HCT116 (cell line): ENCODE measurements at regions not wholly inside any gene's neighbourhood (a gene's known extent, or its start where the extent isn't known, plus 50 kb on each side); places are given as distances from the start of the nearest gene placed in this dataset.

Experiments
- ATAC-seq: fragments of 200-7000 bp; cut with Tn5 transposase; 2 replicates; pipeline ENCODE4 v1.9.1; 2020; ENCODE audit warnings: mild to moderate bottlenecking, moderate library complexity
- BruUV-seq: library from RNA; stranded (reverse); fragments of 400-500 nt; replicated peaks from 2 replicates; lab custom pipeline; 2021; lab: Mats Ljungman, UMichigan
- CTCF ChIA-PET: fragments of 300-600 bp; sonication (Branson Sonifier 250); formaldehyde crosslinking; loops from one replicate; lab custom pipeline; 2021; ENCODE audit warnings: antibody characterized with exemption; lab: Charles Lee
- POLR2A ChIA-PET: fragments of 300-600, 350-600 bp; sonication (Branson Sonifier 250); formaldehyde crosslinking; loops from one replicate; lab custom pipeline; 2021; ENCODE audit warnings: antibody characterized with exemption; lab: Charles Lee
- RAD21 ChIA-PET, 2 experiments: fragments of 300-600 bp; sonication (Branson Sonifier 250); formaldehyde crosslinking; loops; one replicate each; lab custom pipeline; 2023; ENCODE audit warnings: low total read pairs in 2 of 2; ENCODE audit not compliant: uncharacterized antibody in 2 of 2, unreplicated experiment in 2 of 2, low non-redundant PET in 1 of 2; lab: Charles Lee
- DNase-seq: peaks from one replicate; pipeline ENCODE4 v3.0.0-alpha.2; 2010; ENCODE audit warnings: low read depth, low spot score
- H2AFZ ChIP-seq: fragments of 200-600 bp; shearing (Covaris generic), sonication (generic); 2 replicates; pipeline ENCODE4 v1.6.1; 2017; ENCODE audit warnings: low read depth, mixed run types, mixed read lengths, antibody characterized with exemption, low read length; ENCODE audit not compliant: poor library complexity, severe bottlenecking
- H3K27ac ChIP-seq: 2 replicates; pipeline ENCODE4 v1.5.1; 2012; ENCODE audit warnings: low read depth, low read length
- H3K27me3 ChIP-seq: fragments of 200-600 bp; sonication (generic); 2 replicates; pipeline ENCODE4 v1.6.1; 2016; ENCODE audit warnings: mixed run types, low read length, mixed read lengths; ENCODE audit not compliant: insufficient read depth
- H3K36me3 ChIP-seq, 2 experiments: fragments of 200-500 bp in 1 of 2; fragments of 200-600 bp in 1 of 2; sonication (Bioruptor generic) in 1 of 2; sonication (generic) in 1 of 2; 2 replicates each; pipeline versions ENCODE4 v1.5.1 to v1.6.1; 2014 to 2016; ENCODE audit warnings: low read length in 2 of 2, inconsistent platforms in 1 of 2, mixed read lengths in 1 of 2, mixed run types in 1 of 2; ENCODE audit not compliant: insufficient read depth in 2 of 2, control insufficient read depth in 1 of 2
- H3K4me1 ChIP-seq, 2 experiments: fragments of 200-600 bp in 1 of 2; sonication (generic) in 1 of 2; 2 replicates each; pipeline versions ENCODE4 v1.5.1 to v1.6.1; 2012 to 2017; ENCODE audit warnings: low read length in 2 of 2, inconsistent platforms in 1 of 2, mild to moderate bottlenecking in 1 of 2, mixed read lengths in 1 of 2, mixed run types in 1 of 2, moderate library complexity in 1 of 2; ENCODE audit not compliant: insufficient read depth in 2 of 2, control insufficient read depth in 1 of 2
- H3K4me2 ChIP-seq: fragments of 200-600 bp; sonication (generic); 2 replicates; pipeline ENCODE4 v1.6.1; 2017; ENCODE audit warnings: mixed run types, low read length, mixed read lengths
- H3K4me3 ChIP-seq, 2 experiments: fragments of 200-600 bp in 1 of 2; sonication (generic) in 1 of 2; replicated peaks in 1 of 2; 2 replicates each; pipeline ENCODE4 v1.5.1; 2011 to 2016; ENCODE audit warnings: low read length in 2 of 2, control low read depth in 1 of 2, low read depth in 1 of 2, mild to moderate bottlenecking in 1 of 2, mixed read lengths in 1 of 2, mixed run types in 1 of 2
- H3K79me2 ChIP-seq: fragments of 200-600 bp; sonication (generic); 2 replicates; pipeline ENCODE4 v1.6.1; 2017; ENCODE audit warnings: mild to moderate bottlenecking, mixed run types, low read length, moderate library complexity, mixed read lengths; ENCODE audit not compliant: insufficient read depth
- H3K9ac ChIP-seq: fragments of 200-600 bp; sonication (generic); 2 replicates; pipeline ENCODE4 v1.6.1; 2016; ENCODE audit warnings: low read length, mixed read lengths
- H3K9me2 ChIP-seq: fragments of 200-600 bp; sonication (generic), shearing (Covaris generic); 2 replicates; pipeline ENCODE4 v1.6.1; 2017; ENCODE audit warnings: mixed run types, mild to moderate bottlenecking, moderate library complexity; ENCODE audit not compliant: insufficient read depth
- H3K9me3 ChIP-seq, 2 experiments: fragments of 200-500 bp in 1 of 2; fragments of 200-600 bp in 1 of 2; sonication (Bioruptor generic) in 1 of 2; sonication (generic) in 1 of 2; 2 replicates each; pipeline ENCODE4 v1.6.1; 2014 to 2017; ENCODE audit warnings: low read length in 2 of 2, mixed read lengths in 2 of 2, inconsistent platforms in 1 of 2, low read depth in 1 of 2, mild to moderate bottlenecking in 1 of 2, mixed run types in 1 of 2, moderate library complexity in 1 of 2; ENCODE audit not compliant: control insufficient read depth in 1 of 2, insufficient read depth in 1 of 2
- H4K20me1 ChIP-seq: fragments of 200-600 bp; sonication (generic), shearing (Covaris generic); 2 replicates; pipeline ENCODE4 v1.6.1; 2017; ENCODE audit warnings: mixed run types, mild to moderate bottlenecking, moderate library complexity; ENCODE audit not compliant: insufficient read depth
- CBX3 ChIP-seq: IDR thresholded peaks from 2 replicates; pipeline ENCODE4 v1.6.1; 2012; ENCODE audit warnings: low read depth
- CEBPB ChIP-seq: IDR thresholded peaks from 2 replicates; pipeline ENCODE4 v1.6.1; 2012; ENCODE audit warnings: low read depth
- EZH2 ChIP-seq: fragments of 200-600 bp; sonication (generic); IDR thresholded peaks from 2 replicates; pipeline ENCODE4 v1.6.1; 2017; ENCODE audit warnings: antibody characterized with exemption, mixed run types
- FOSL1 ChIP-seq: IDR thresholded peaks from 2 replicates; pipeline ENCODE4 v1.6.1; 2012; ENCODE audit warnings: low read depth
- POLR2A ChIP-seq: IDR thresholded peaks from 2 replicates; pipeline ENCODE4 v1.7.0; 2011; ENCODE audit warnings: borderline replicate concordance; ENCODE audit not compliant: insufficient read depth, insufficient read length; ENCODE audit errors: extremely low read depth
- SP1 ChIP-seq: IDR thresholded peaks from 2 replicates; pipeline ENCODE4 v1.6.1; 2012; ENCODE audit warnings: low read depth
- SRF ChIP-seq: IDR thresholded peaks from 2 replicates; pipeline ENCODE4 v1.6.1; 2012; ENCODE audit warnings: low read depth
- TCF7L2 ChIP-seq: IDR thresholded peaks from 2 replicates; pipeline ENCODE4 v1.7.0; 2011; ENCODE audit warnings: borderline replicate concordance, inconsistent platforms; ENCODE audit not compliant: insufficient read depth, insufficient read length; ENCODE audit errors: extremely low read depth
- intact Hi-C: fragments of 100-400 bp; cut with micrococcal nuclease; formaldehyde crosslinking; loops from 2 replicates; pipeline ENCODE4 v1.10.0; 2022
- TF ChIP-seq, protein P1 (sequence below), 3 experiments: fragments of 200-600 bp in 1 of 3; sonication (generic) in 1 of 3; IDR thresholded peaks in 2 of 3; conservative IDR thresholded peaks in 1 of 3; 2 replicates each; pipeline ENCODE4 v1.5.1; 2012 to 2017; ENCODE audit warnings: low read depth in 2 of 3, low read length in 2 of 3, antibody characterized with exemption in 1 of 3, borderline replicate concordance in 1 of 3, control low read depth in 1 of 3, mild to moderate bottlenecking in 1 of 3, mixed read lengths in 1 of 3, mixed run types in 1 of 3, moderate library complexity in 1 of 3; ENCODE audit not compliant: insufficient read depth in 1 of 3
- TF ChIP-seq, protein P2 (sequence below): IDR thresholded peaks from 2 replicates; pipeline ENCODE4 v1.6.1; 2012
- TF ChIP-seq, protein P3 (sequence below): IDR thresholded peaks from 2 replicates; pipeline ENCODE4 v1.6.1; 2011; ENCODE audit warnings: mild to moderate bottlenecking, low read length, moderate library complexity; ENCODE audit not compliant: insufficient replicate concordance; ENCODE audit errors: extremely low read depth

DNA sequence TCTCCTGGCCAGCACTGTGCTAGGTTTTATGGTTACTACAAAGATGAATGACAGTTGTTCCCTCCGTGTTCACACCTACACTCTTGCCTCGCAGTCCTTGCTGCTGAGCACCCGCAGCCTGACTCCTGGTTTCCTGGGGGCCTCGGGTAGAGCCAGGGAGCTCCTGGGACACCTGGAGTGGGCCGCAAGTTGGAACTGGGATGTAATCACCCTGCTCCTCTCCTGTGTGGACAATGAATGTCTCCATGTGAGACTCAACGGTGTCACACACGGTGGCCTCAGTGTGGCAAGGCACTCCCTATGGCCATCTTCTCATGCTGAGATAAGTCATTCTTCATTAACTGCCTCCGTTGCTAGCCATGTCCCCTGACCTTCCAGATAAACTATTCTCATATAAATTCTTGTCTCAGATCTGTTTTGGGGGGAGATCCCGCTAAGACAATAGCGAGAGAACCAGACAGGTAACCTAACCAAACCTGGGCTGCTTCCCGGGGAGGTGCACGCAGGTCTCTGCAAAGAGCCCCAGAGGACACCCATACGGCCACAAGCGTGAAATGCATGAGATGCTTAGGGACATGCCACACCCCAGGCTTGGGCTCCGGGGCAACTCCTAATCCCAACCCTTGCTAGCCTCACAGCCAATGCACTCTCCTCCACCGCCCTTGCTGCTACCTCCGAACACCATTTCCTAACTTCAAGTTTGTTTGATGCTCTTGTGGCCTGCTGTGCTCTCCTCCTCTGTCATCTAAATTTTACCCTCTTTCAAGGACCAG lies 87.2 kb upstream of the IRS2 start:
- POLR2A ChIA-PET, result no interaction called here
- Histone ChIP-seq H3K4me1 (peaks cover 0 to 8% of the 10 kb centered on the region in 2 experiments; a peak in 1 of 4 replicates), H3K27me3 (no peaks in the 10 kb centered on the region), H3K79me2 (no peaks in the 10 kb centered on the region), H3K9me2 (no peaks in the 10 kb centered on the region), H3K36me3 (no peaks in the 10 kb centered on the region), H3K9me3 (no peaks in the 10 kb centered on the region), H3K4me2 (no peak overlapping the region), H3K4me3 (no peak overlapping the region), H3K9ac (no peak overlapping the region), H3K27ac (no peak overlapping the region), H2AFZ (no peak overlapping the region), H4K20me1 (no peaks in the 10 kb centered on the region)
- TF ChIP-seq POLR2A, result no peak
- TF ChIP-seq SRF, result no peak
- TF ChIP-seq, protein P1, sequence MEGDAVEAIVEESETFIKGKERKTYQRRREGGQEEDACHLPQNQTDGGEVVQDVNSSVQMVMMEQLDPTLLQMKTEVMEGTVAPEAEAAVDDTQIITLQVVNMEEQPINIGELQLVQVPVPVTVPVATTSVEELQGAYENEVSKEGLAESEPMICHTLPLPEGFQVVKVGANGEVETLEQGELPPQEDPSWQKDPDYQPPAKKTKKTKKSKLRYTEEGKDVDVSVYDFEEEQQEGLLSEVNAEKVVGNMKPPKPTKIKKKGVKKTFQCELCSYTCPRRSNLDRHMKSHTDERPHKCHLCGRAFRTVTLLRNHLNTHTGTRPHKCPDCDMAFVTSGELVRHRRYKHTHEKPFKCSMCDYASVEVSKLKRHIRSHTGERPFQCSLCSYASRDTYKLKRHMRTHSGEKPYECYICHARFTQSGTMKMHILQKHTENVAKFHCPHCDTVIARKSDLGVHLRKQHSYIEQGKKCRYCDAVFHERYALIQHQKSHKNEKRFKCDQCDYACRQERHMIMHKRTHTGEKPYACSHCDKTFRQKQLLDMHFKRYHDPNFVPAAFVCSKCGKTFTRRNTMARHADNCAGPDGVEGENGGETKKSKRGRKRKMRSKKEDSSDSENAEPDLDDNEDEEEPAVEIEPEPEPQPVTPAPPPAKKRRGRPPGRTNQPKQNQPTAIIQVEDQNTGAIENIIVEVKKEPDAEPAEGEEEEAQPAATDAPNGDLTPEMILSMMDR (IDR thresholded peaks at IDR 0.05 in 2 of 3, conservative IDR thresholded peaks at IDR 0.05 in 1 of 3; ENCODE audit: borderline replicate concordance in 1 of 3, insufficient read depth in 1 of 3, low read depth in 2 of 3, low read length in 2 of 3), result no peak
- intact Hi-C loops, result no loop called here
- CTCF ChIA-PET, result no interaction called here
- RAD21 ChIA-PET, result no interaction called here
- no peak for ATAC-seq
- no peak for DNase-seq
- no TSS peak for BruUV-seq

DNA sequence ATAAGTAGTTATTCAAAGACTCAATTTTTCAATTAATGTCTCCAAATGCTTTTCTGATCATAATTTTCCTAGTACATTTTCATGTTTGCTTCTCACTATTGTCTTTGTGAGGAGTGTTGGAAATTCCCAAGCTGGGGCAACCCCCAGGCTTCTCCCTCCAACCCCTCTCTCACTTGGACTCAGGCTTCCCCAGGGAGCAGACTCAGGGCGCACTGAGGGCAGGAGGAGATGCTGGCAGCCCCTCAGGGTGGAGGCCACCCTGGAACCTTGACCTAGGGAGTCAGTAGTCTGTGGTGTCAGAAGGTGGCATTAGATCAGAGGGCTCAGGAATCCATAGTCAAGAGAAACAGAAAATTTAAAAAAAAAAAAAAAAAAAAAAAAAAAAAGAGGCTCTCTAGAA lies 86.5 kb upstream of the IRS2 start:
- POLR2A ChIA-PET, result no interaction called here
- RAD21 ChIA-PET, result no interaction called here
- intact Hi-C loops, result no loop called here
- Histone ChIP-seq H3K9me2 (no peaks in the 10 kb centered on the region), H4K20me1 (no peaks in the 10 kb centered on the region), H3K4me1 (peaks cover 0 to 8% of the 10 kb centered on the region in 2 experiments; a peak in 1 of 4 replicates), H3K4me2 (no peak overlapping the region), H3K9me3 (no peaks in the 10 kb centered on the region), H3K9ac (no peak overlapping the region), H3K27me3 (no peaks in the 10 kb centered on the region), H2AFZ (no peak overlapping the region), H3K79me2 (no peaks in the 10 kb centered on the region), H3K4me3 (no peak overlapping the region), H3K36me3 (no peaks in the 10 kb centered on the region), H3K27ac (no peak overlapping the region)
- BruUV-seq, result no TSS peak
- CTCF ChIA-PET, result no interaction called here
- ATAC-seq, result no peak
- no peak for TF ChIP-seq CEBPB
- no peak for TF ChIP-seq CBX3
- no peak for TF ChIP-seq FOSL1
- TF ChIP-seq, protein P2, sequence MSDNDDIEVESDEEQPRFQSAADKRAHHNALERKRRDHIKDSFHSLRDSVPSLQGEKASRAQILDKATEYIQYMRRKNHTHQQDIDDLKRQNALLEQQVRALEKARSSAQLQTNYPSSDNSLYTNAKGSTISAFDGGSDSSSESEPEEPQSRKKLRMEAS, result no peak
- TF ChIP-seq, protein P3, sequence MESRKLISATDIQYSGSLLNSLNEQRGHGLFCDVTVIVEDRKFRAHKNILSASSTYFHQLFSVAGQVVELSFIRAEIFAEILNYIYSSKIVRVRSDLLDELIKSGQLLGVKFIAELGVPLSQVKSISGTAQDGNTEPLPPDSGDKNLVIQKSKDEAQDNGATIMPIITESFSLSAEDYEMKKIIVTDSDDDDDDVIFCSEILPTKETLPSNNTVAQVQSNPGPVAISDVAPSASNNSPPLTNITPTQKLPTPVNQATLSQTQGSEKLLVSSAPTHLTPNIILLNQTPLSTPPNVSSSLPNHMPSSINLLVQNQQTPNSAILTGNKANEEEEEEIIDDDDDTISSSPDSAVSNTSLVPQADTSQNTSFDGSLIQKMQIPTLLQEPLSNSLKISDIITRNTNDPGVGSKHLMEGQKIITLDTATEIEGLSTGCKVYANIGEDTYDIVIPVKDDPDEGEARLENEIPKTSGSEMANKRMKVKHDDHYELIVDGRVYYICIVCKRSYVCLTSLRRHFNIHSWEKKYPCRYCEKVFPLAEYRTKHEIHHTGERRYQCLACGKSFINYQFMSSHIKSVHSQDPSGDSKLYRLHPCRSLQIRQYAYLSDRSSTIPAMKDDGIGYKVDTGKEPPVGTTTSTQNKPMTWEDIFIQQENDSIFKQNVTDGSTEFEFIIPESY, result no peak
- TF ChIP-seq, protein P1 (IDR thresholded peaks at IDR 0.05 in 2 of 3, conservative IDR thresholded peaks at IDR 0.05 in 1 of 3; ENCODE audit: borderline replicate concordance in 1 of 3, insufficient read depth in 1 of 3, low read depth in 2 of 3, low read length in 2 of 3), result no peak
- no peak for TF ChIP-seq TCF7L2
- TF ChIP-seq SP1, result no peak
- no peak for TF ChIP-seq EZH2
- DNase-seq, result no peak
